Upper lobe of left lung (tissue), 4 donors: ENCODE measurements at regions not wholly inside any gene's neighbourhood (a gene's known extent, or its start where the extent isn't known, plus 50 kb on each side); places are given as distances from the start of the nearest gene placed in this dataset.

Experiments
- CTCF ChIP-seq, 6 experiments: fragments of 450-650 bp in 4 of 6; fragments of 200-600 bp in 2 of 6; sonication (generic) in 2 of 6; IDR thresholded peaks; one replicate each; pipeline ENCODE4 v1.5.1; 2016 to 2019; ENCODE audit warnings: antibody characterized with exemption in 6 of 6
- EP300 ChIP-seq, 4 donors: sonication (generic); formaldehyde crosslinking; IDR thresholded peaks; one replicate each; pipeline ENCODE4 v1.5.1; 2017; ENCODE audit warnings: antibody characterized with exemption in 4 of 4, control low read depth in 2 of 4
- POLR2A ChIP-seq, 4 donors: fragments of 450-650 bp; IDR thresholded peaks; one replicate each; pipeline ENCODE4 v1.5.1; 2016 to 2017; ENCODE audit warnings: antibody characterized with exemption in 4 of 4, mild to moderate bottlenecking in 2 of 4
- POLR2AphosphoS5 ChIP-seq, 2 donors: sonication (generic); formaldehyde crosslinking; IDR thresholded peaks; one replicate each; pipeline ENCODE4 v1.5.1; 2017; ENCODE audit warnings: antibody characterized with exemption in 2 of 2

GRCh38 chr18:30177056-30177455 is 865.5 kb downstream of the DSC3 start:
- TF ChIP-seq CTCF (IDR thresholded peaks at IDR 0.05) (no peak), POLR2A (IDR thresholded peaks at IDR 0.05) (no peak), EP300 (IDR thresholded peaks at IDR 0.05) (no peak), POLR2AphosphoS5 (IDR thresholded peaks at IDR 0.05) (no peak)
